SH-SY5Y (cell line): ENCODE measurements at regions not wholly inside any gene's neighbourhood (a gene's known extent, or its start where the extent isn't known, plus 50 kb on each side); places are given as distances from the start of the nearest gene placed in this dataset.

Experiments used
- GATA2 ChIP-seq: IDR thresholded peaks from 2 replicates; pipeline ENCODE4 v1.6.1; 2011; ENCODE audit warnings: mild to moderate bottlenecking, low read depth, low read length
- GATA3 ChIP-seq: IDR thresholded peaks from 2 replicates; pipeline ENCODE4 v1.6.1; 2011; ENCODE audit warnings: low read depth, mild to moderate bottlenecking, low read length, moderate library complexity

DNA sequence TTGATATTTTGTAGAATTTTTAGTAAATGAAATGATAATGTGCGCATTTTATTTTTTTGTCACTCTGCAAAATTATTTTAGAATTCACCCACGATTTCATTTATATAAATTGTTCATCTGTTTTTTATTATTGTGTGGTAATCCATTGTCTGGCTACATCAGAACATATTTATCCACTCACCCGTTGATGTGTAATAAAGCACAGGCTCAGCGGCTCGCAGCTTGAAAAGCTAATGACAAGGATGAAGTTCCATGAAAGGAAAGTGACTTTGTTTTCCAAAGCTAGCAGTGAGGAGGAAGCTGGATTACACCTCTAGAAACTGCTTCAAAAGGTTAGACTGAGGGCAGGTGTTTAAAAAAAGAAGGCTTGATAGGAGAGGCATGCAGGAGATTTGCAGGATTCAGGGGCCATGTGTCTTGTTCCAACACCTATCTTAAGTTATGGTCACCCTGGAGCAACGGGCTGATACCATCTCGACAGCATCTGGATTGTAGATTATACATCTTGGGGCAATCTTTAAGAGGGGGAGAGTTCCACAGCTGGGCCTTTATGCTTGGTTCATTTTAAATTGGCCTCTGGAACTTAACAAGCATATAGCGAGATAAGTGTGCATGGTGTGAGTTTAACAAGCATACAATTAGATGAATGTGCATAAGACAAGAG lies 194.1 kb downstream of the TMTC3 start:
- TF ChIP-seq GATA2: peak; percentile 46; the same call in 1 of the 2 replicates
- no peak for TF ChIP-seq GATA3

DNA sequence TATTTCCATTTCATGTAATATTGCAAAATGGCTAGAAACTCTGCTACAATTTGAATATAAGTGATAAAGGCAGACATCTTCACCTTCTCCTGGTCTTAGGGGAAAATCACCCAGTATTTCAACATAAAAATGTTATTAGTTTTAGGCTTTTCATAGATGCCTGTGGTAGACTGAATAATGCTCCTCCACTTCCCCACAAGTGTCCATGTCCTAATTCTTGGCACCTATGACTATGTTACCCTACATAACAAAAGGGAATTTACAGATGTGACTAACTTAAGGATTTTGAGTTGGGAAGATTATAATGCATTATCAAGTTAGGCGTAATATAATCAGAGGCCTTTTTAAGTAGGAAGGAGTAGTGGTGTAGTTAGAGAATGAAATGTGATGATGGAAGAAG lies 196.4 kb downstream of the TMTC3 start:
- TF ChIP-seq GATA3 (no peak), GATA2 (no peak)

DNA sequence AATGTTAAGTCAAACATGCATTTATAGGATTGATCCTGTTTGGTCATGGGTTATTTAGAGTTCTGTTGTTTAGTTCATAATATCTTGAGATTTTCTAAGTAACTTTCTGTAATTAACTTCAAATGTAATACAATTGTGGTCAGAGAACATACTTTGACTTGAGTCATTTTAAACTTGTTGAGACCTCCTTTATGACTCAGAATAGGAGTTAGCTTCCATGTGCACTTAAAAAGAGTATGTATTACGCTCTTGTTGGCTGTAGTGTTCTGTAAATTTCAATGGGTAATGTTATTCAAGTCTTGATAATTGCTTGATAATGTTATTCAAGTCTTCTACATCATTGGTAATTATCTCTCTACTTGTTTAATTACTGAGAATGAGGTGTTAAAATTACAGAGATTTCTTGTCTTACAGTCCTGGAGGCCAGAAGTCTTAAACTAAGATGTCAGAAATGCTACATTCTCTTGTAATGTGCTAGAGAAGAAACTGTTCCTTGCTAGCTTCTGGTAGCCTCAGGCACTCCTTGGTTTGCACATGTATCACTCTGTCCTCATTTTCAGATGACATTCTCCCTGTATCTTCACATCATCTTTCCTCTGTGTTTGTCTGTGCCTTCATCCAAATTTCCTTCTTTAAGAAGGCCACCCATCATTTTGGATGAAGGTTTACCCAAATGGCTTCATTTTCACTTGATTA lies 197.3 kb downstream of the TMTC3 start:
- no peak for TF ChIP-seq GATA2
- TF ChIP-seq GATA3: no peak

DNA sequence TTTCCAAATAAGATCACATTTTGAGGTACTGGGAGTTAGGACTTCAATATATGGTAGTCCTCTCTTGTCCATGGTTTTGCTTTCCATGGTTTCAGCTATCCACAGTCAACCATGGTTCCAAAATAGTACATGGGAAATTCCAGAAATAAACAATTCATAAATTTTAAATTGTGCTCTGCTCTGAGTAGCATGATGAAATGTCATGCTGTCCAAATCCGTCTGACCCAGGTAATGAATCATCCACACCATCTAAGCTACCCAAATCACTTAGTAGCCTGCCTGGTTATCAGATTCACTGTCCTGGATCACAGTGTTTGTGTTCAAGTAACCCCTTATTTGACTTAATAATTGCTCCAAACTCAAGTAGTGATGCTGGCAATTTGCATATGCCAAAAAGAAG lies 197.9 kb downstream of the TMTC3 start:
- no peak for TF ChIP-seq GATA3
- TF ChIP-seq GATA2: no peak

DNA sequence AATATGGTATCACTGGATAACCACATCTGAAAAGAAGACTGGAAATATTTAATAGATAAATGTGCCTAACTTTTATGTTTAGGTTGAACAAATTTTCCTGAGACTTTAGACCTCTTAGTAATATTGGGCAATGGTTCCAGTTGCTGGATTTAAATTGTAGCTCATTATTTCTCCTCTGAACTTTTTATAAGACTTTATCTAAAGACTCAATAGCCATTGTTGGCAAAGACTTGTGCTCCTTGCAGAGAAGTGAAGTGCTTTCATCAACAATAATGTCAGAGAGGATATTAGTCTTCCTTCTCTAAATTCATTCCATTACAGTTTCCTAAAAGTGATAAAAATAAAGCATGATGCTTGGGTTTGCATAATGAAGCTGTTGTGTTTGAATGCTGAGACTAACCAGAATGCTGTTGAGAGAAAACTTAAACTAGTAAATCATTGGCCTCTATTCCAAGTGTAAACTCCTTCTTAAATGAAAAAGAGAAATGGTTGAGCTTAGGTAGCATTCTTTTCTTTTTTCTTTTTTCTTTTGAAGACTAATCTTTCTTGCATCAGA lies 200.2 kb downstream of the TMTC3 start:
- no peak for TF ChIP-seq GATA2
- TF ChIP-seq GATA3: no peak

DNA sequence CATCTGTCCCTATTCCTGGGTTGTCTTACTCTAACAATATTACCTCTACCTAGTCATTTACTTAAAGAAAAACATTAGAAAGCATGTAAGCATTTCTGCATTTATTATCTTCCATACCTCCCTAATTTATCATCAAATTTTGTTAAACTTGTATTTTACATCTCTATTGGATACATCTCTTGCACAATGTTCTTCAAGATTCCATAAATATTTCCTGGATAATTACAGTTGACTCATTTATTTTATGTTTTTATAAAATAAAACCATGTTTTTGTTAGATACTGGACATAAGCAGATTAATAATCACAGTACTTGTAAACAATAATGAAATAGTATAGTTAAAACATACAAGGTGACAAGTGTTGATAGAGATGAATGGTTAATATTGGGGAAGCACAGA lies 209.0 kb downstream of the TMTC3 start:
- TF ChIP-seq GATA2 (no peak), GATA3 (no peak)

DNA sequence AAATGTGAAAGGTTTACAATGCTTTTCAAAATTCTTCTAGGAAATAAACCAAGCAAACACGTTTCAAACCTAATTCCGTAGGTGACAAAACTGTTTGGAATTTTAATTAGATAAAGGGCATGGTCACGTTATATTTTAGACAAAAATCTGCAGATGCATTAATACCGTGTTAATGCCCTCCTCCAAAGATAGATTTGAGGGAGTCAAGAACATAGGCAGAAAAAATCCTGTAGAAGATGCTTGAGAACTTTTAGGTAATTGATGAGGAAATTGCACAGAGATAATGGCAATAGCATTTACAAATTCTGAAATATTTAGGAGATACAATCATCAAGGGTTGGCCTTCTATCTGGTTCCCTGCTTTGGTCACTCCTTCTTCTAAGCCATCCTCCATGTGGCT lies 212.6 kb downstream of the TMTC3 start:
- TF ChIP-seq GATA3 (no peak), GATA2 (no peak)

DNA sequence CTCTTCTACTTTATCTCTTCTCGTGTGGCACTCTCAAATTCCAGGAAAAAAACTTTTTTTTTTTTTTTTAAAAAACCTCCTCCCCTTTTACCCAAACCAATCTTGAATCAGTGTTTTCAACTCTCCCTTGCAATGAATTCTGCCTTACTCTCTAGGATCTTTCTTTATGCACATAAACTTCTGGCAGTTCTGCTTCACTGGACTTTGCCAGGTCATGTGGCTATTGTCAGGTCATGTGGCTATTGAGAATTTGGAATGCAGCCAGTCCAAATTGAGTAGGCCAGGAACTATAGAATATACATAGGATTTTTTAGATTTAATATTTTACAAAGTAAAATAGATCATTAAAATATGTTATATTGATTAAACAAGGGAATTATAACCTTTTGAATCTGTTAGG lies 218.2 kb downstream of the TMTC3 start:
- TF ChIP-seq GATA3 (no peak), GATA2 (no peak)

DNA sequence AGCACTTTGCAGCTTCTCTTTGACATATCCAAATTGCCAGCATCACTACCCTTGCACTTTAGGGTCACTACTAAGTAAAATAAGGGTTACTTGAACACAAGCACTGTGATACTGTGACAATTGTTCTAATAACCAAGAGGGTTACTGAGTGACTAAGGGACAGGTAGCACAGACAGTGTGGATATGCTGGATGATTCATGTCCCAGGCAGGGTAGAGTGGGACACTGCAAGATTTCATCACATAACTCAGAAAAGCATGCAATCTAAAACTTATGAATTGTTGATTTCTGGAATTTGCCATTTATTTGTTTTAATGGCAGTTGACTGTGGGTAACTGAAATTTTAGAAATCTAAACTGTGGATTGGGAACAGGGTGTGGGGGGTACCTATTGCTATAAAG lies 218.8 kb downstream of the KITLG start:
- TF ChIP-seq GATA2: no peak
- TF ChIP-seq GATA3: no peak

DNA sequence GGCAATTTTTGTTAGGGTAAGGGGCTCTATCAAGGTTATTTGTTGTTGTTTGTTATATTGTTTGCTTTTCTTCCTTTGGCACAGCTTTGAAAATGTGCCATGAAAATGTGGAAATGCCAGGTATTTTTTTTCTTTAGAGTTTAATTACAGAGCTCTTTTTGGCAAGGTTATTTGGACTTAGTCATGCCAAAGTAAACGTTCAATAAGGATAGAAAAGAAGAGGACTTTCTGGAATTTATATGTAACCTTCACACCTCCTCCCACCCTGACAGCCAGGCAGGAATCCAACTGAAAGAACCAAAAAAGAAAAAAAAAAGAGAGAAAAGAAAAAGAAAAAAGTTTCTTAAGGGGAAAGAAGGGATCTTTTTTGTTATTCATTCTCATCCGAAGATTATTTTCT lies 217.8 kb downstream of the KITLG start:
- TF ChIP-seq GATA3 (no peak), GATA2 (no peak)

DNA sequence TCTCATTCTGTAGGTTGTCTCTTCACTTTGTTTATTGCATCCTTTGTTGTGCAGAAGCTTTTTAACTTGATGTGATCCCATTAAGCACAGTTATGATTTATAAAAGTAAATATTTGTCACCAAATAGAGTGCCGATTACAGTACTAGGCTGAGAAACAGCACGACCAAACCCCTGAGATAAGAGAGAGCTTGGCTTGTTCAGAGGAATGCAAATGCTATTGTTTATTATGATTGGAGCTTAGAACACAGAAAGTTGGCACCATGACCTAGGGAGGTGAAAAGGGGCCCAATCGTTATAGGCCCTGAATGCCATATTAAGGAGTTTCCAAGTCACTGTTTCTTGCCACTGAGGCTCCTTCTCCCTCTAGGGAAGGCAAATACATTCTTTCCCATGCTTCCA lies 214.9 kb downstream of the KITLG start:
- TF ChIP-seq GATA3 (no peak), GATA2 (no peak)

DNA sequence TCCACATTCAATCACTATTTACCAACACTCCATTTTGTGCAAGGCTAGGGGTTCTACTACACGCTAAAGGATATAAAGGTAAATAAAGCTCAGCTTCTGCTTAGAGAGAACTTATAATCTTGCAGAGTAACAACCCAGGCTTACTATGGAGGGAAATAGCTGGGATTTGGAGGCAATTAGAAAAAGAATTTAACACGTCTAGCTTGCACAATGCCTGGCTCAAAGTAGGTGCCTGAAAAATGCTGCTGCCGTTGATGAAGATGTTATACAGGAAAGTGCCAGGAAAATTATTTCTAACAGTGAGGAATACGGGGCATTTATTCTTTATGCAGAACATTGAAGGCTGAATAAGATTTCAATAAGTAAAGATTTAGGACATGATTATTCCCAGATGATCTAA lies 214.2 kb downstream of the KITLG start:
- TF ChIP-seq GATA2 (no peak), GATA3 (no peak)

DNA sequence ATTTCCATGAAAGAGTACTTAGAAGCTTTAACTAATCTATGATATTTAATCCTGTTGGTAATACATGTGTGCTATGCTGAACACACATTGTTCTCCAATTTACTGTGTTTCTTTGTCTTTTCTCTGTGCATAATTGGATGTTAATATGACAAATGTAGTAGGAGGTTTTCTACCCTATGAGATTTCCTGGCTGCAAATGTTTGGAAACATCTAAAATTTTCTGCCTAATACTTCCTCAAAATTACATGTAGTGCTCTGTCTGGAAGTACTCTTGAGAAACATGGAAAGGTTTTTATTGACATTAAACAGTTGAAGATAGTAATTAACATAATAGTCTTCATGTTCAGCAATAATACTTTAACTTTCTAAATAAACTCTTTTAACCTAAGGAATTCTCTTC lies 213.0 kb downstream of the KITLG start:
- no peak for TF ChIP-seq GATA3
- no peak for TF ChIP-seq GATA2

DNA sequence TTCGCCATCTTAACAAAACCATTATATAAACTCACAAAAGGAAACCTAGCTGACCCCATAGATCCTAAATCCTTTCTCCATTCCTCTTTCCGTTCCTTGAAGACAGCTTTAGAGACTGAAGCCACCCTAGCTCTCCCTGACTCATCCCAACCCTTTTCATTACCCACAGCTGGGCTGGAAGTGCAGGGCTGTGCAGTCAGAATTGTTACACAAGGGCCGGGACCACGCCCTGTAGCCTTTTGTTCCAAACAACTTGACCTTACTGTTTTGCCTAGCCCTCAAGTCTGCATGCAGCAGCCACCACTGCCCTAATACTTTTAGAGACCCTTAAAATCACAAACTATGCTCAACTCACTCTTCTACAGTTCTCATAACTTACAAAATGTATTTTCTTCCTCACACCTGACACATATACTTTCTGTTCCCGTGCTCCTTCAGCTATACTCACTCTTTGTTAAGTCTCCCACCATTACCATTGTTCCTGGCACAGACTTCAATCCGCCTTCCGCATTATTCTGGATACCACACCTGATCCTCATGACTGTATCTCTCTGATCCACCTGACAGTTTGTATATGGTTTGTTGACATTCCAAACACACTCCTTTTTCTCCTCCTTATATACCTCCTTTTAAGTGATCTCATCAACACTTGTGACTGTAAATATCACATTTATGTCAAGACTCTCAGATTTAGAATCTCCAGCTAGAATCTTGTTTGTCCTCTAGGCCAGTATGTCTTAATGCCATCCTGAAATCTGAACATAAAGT lies 208.7 kb downstream of the KITLG start:
- TF ChIP-seq GATA2 (no peak), GATA3 (no peak)
